ENCODE measurements at regions not wholly inside any gene's neighbourhood (a gene's known extent, or its start where the extent isn't known, plus 50 kb on each side); places are given as distances from the start of the nearest gene placed in this dataset.

DNA sequence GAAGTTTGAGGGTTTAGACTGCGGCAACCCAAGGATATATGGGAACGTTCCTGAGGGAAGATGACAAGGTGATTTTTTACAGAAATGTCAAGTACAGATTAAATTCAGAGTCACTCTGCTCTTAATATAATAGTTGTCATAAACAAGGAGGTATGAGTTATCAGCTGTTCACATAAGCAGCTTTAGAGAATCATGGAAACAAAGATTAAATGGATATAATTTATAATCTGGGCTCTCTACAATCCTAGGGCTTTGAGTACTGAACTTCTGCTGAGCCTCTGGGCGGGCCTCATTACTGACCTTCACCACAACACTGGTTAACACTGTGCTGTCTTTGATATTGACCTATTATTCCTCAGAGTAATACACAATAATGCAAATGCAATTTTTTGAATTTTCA lies 577.8 kb downstream of the RPS29 start:
- no peaks in the 10 kb centered on the region for H3K4me1 ChIP-seq (ENCODE audit: control insufficient read depth in 1 of 2, low read depth in 2 of 2)
- TF ChIP-seq, protein P1, sequence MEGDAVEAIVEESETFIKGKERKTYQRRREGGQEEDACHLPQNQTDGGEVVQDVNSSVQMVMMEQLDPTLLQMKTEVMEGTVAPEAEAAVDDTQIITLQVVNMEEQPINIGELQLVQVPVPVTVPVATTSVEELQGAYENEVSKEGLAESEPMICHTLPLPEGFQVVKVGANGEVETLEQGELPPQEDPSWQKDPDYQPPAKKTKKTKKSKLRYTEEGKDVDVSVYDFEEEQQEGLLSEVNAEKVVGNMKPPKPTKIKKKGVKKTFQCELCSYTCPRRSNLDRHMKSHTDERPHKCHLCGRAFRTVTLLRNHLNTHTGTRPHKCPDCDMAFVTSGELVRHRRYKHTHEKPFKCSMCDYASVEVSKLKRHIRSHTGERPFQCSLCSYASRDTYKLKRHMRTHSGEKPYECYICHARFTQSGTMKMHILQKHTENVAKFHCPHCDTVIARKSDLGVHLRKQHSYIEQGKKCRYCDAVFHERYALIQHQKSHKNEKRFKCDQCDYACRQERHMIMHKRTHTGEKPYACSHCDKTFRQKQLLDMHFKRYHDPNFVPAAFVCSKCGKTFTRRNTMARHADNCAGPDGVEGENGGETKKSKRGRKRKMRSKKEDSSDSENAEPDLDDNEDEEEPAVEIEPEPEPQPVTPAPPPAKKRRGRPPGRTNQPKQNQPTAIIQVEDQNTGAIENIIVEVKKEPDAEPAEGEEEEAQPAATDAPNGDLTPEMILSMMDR (IDR thresholded peaks at IDR 0.05) = no peak
- no peak overlapping the region for H3K4me3 ChIP-seq
- no peak overlapping the region for H3K27ac ChIP-seq
- ATAC-seq (ENCODE audit: insufficient number of reproducible peaks, low FRiP score, low read depth) (no peak), DNase-seq (ENCODE audit: low spot score) (no peak)
- H3K27me3 ChIP-seq (replicated peaks; ENCODE audit: insufficient read depth) = no peaks in the 10 kb centered on the region
- H3K36me3 ChIP-seq = no peaks in the 10 kb centered on the region
- H3K9me3 ChIP-seq = no peaks in the 10 kb centered on the region

DNA sequence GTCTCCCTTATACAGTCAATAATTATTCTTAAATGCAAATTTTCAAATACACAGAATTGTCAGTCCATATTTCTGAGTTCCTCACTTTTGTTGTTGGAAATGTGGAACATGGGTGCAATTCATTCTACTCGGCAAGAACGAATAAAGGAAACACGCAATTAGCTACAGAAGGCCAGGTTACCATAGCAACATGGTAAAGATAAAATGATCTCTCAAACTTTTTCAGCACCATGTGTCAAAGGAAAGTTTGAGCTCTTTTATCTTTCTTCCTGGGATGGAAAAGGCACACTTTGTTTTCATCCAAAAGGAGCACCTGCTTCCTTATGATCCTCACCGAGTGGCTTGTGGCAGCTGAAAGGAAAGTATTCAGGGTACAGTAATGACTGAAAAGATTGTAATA lies 595.0 kb downstream of the RPS29 start:
- no peak for ATAC-seq (ENCODE audit: insufficient number of reproducible peaks, low FRiP score, low read depth)
- no peak for DNase-seq (ENCODE audit: low spot score)
- TF ChIP-seq, protein P1 (IDR thresholded peaks at IDR 0.05) = no peak
- no peak overlapping the region for H3K27ac ChIP-seq
- no peaks in the 10 kb centered on the region for H3K27me3 ChIP-seq (replicated peaks; ENCODE audit: insufficient read depth)
- no peaks in the 10 kb centered on the region for H3K4me1 ChIP-seq (ENCODE audit: control insufficient read depth in 1 of 2, low read depth in 2 of 2)
- H3K36me3 ChIP-seq = no peaks in the 10 kb centered on the region
- no peak overlapping the region for H3K4me3 ChIP-seq
- no peaks in the 10 kb centered on the region for H3K9me3 ChIP-seq

DNA sequence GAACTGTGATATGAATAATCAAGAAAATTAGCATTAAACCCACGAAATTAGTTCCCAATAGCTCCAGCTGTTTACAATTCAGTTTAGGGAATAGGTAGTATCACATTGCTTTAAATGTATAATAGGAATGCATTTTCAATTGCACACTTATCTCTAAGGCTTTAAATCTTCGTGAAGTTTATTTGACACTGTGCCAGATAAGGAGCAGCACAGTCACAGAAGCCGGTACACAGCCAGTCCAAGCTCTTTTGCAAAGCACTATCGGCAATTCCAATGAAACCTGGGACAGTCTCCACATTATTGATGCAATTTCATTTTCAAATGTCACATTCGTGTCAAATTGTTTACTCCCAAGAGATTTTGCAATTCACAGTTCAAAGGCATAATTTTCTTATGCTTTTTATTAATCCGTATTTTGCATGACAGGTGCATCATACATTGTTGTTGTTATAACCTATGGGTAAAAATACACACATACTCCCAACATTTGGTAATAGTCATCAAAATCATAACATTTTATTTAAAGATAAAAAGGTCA lies 602.8 kb downstream of the RPS29 start:
- H3K27ac ChIP-seq = no peak overlapping the region
- H3K36me3 ChIP-seq = no peaks in the 10 kb centered on the region
- no peaks in the 10 kb centered on the region for H3K4me1 ChIP-seq (ENCODE audit: control insufficient read depth in 1 of 2, low read depth in 2 of 2)
- no peak for DNase-seq (ENCODE audit: low spot score)
- TF ChIP-seq, protein P1 (IDR thresholded peaks at IDR 0.05) = no peak
- no peaks in the 10 kb centered on the region for H3K27me3 ChIP-seq (replicated peaks; ENCODE audit: insufficient read depth)
- no peak for ATAC-seq (ENCODE audit: insufficient number of reproducible peaks, low FRiP score, low read depth)
- no peaks in the 10 kb centered on the region for H3K9me3 ChIP-seq
- H3K4me3 ChIP-seq = no peak overlapping the region

DNA sequence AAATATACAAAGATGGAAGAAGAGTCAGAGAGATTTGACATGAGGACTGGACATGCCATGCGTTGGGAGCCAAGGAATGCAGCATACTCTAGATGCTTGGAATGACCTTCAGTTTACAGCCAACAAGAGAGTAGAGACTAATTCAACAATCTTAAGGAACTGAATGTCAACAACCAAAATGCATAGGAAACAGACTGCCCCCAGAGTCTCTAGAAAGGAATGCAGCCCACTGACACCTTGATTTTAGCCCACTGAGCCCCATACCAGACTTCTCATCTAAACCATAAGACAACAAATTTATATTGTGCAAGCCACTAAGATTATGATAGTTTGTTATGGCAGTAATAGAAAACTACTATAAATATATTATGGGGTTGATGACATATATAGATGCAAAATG lies 611.2 kb downstream of the RPS29 start:
- TF ChIP-seq, protein P1 (IDR thresholded peaks at IDR 0.05) = no peak
- H3K9me3 ChIP-seq = no peaks in the 10 kb centered on the region
- ATAC-seq (ENCODE audit: insufficient number of reproducible peaks, low FRiP score, low read depth) = no peak

DNA sequence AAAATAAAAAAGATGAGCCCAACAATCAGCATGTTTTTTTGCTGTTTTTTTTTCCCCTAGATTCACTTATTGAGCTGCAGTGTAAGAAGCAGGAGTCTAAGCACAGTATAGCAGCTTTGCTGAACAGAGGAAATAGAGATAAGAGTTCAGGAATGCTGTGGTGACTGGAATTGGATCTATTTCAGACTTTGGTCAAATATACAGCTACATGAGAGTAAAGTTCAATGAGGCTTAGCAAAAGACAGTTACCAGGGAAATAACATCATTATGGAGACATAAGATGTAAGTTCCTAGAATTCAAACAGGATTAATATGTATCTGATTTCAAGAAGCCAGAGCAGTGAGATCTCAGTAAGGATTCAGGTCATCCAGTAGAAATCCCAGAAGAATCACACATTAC lies 613.0 kb downstream of the RPS29 start:
- Histone ChIP-seq H3K36me3 (no peaks in the 10 kb centered on the region), H3K27ac (no peak overlapping the region), H3K4me3 (no peak overlapping the region), H3K27me3 (replicated peaks; ENCODE audit: insufficient read depth) (no peaks in the 10 kb centered on the region), H3K9me3 (no peaks in the 10 kb centered on the region), H3K4me1 (ENCODE audit: control insufficient read depth in 1 of 2, low read depth in 2 of 2) (no peaks in the 10 kb centered on the region)
- no peak for DNase-seq (ENCODE audit: low spot score)
- no peak for ATAC-seq (ENCODE audit: insufficient number of reproducible peaks, low FRiP score, low read depth)
- TF ChIP-seq, protein P1 (IDR thresholded peaks at IDR 0.05) = no peak

More for the DNA sequence above, 611.2 kb downstream of the RPS29 start:
- no peaks in the 10 kb centered on the region for H3K4me1 ChIP-seq (ENCODE audit: control insufficient read depth in 1 of 2, low read depth in 2 of 2)
- H3K27me3 ChIP-seq (replicated peaks; ENCODE audit: insufficient read depth) = no peaks in the 10 kb centered on the region
- no peak for DNase-seq (ENCODE audit: low spot score)
- no peak overlapping the region for H3K4me3 ChIP-seq
- H3K27ac ChIP-seq = no peak overlapping the region
- H3K36me3 ChIP-seq = no peaks in the 10 kb centered on the region
